GM23338 (cell line): ENCODE measurements at regions not wholly inside any gene's neighbourhood (a gene's known extent, or its start where the extent isn't known, plus 50 kb on each side); places are given as distances from the start of the nearest gene placed in this dataset.

Source experiments
- ATAC-seq: fragments of 200-7000 bp; cut with Tn5 transposase; 3 replicates; pipeline ENCODE4 v1.9.1; 2020
- DNase-seq: peaks from one replicate; pipeline ENCODE4 v3.0.0-alpha.2; 2015; ENCODE audit warnings: low spot score
- H2AFZ ChIP-seq: fragments of 200-600 bp; sonication (generic); 2 replicates; pipeline ENCODE4 v1.8.0; 2016; ENCODE audit warnings: antibody characterized with exemption, mild to moderate bottlenecking, moderate library complexity
- H3F3A ChIP-seq: fragments of 200-600 bp; sonication (generic); replicated peaks from 2 replicates; pipeline ENCODE4 v1.8.0; 2017; ENCODE audit warnings: antibody characterized with exemption, mixed run types, low read depth
- H3K27ac ChIP-seq: fragments of 200-600 bp; sonication (generic); 2 replicates; pipeline ENCODE4 v1.6.1; 2016; ENCODE audit warnings: low read depth
- H3K27me3 ChIP-seq: fragments of 200-600 bp; sonication (generic); 2 replicates; pipeline ENCODE4 v1.8.0; 2016; ENCODE audit warnings: mild to moderate bottlenecking, mixed run types, moderate library complexity; ENCODE audit not compliant: insufficient read depth
- H3K36me3 ChIP-seq: fragments of 200-600 bp; sonication (generic); 2 replicates; pipeline ENCODE4 v1.8.0; 2016; ENCODE audit warnings: mild to moderate bottlenecking; ENCODE audit not compliant: insufficient read depth
- H3K4me1 ChIP-seq: fragments of 200-600 bp; sonication (generic); 2 replicates; pipeline ENCODE4 v1.8.0; 2016; ENCODE audit warnings: mild to moderate bottlenecking, moderate library complexity; ENCODE audit not compliant: insufficient read depth
- H3K4me2 ChIP-seq: fragments of 200-600 bp; sonication (generic); 2 replicates; pipeline ENCODE4 v1.7.1; 2017; ENCODE audit warnings: mixed run types
- H3K4me3 ChIP-seq: fragments of 200-600 bp; sonication (generic); 2 replicates; pipeline ENCODE4 v1.6.1; 2016; ENCODE audit warnings: mixed run types
- H3K79me2 ChIP-seq: fragments of 200-600 bp; sonication (generic); replicated peaks from 2 replicates; pipeline ENCODE4 v1.8.0; 2017; ENCODE audit warnings: mild to moderate bottlenecking; ENCODE audit not compliant: insufficient read depth
- H3K9me2 ChIP-seq: fragments of 200-600 bp; sonication (generic); 2 replicates; pipeline ENCODE4 v1.8.0; 2017; ENCODE audit not compliant: insufficient read depth
- H4K20me1 ChIP-seq: fragments of 200-600 bp; sonication (generic); replicated peaks from 2 replicates; pipeline ENCODE4 v1.8.0; 2017; ENCODE audit warnings: mild to moderate bottlenecking; ENCODE audit not compliant: insufficient read depth
- H3K27ac Mint-ChIP-seq: 2 replicates; pipeline ENCODE4 v1.8.0; 2020; ENCODE audit warnings: inconsistent platforms, mild to moderate bottlenecking, moderate library complexity, mixed read lengths
- H3K27me3 Mint-ChIP-seq: 3 replicates; pipeline ENCODE4 v1.8.0; 2022; ENCODE audit warnings: low read depth, mild to moderate bottlenecking, moderate library complexity, mixed read lengths, inconsistent platforms; ENCODE audit not compliant: insufficient read depth, poor library complexity
- H3K36me3 Mint-ChIP-seq: 3 replicates; pipeline ENCODE4 v1.8.0; 2021; ENCODE audit warnings: low read depth, mild to moderate bottlenecking, inconsistent platforms, moderate library complexity, mixed read lengths
- H3K4me1 Mint-ChIP-seq: 3 replicates; pipeline ENCODE4 v1.8.0; 2020; ENCODE audit warnings: mild to moderate bottlenecking, inconsistent platforms, mixed read lengths
- H3K4me3 Mint-ChIP-seq: 3 replicates; pipeline ENCODE4 v1.8.0; 2021; ENCODE audit warnings: moderate library complexity, mild to moderate bottlenecking, inconsistent platforms, mixed read lengths
- H3K9me3 Mint-ChIP-seq: 3 replicates; pipeline ENCODE4 v1.8.0; 2020; ENCODE audit warnings: moderate library complexity, mild to moderate bottlenecking, inconsistent platforms, mixed read lengths
- CREB1 ChIP-seq: fragments of 250-450 bp; sonication (Bioruptor Pico); IDR thresholded peaks from 2 replicates; pipeline ENCODE4 v1.5.0; 2020; ENCODE audit warnings: low read depth, mild to moderate bottlenecking, moderate library complexity
- ETS1 ChIP-seq: IDR thresholded peaks from 2 replicates; pipeline ENCODE4 v1.6.1; 2016; ENCODE audit warnings: antibody characterized with exemption
- JUNB ChIP-seq: IDR thresholded peaks from one replicate; pipeline ENCODE4 v1.6.1; 2016; ENCODE audit warnings: antibody characterized with exemption; ENCODE audit not compliant: unreplicated experiment
- NANOG ChIP-seq: IDR thresholded peaks from 2 replicates; pipeline ENCODE4 v1.6.1; 2016; ENCODE audit warnings: antibody characterized with exemption, borderline replicate concordance
- POLR2AphosphoS5 ChIP-seq: IDR thresholded peaks from 2 replicates; pipeline ENCODE4 v1.6.1; 2016; ENCODE audit warnings: antibody characterized with exemption, low read depth
- REST ChIP-seq: IDR thresholded peaks from one replicate; pipeline ENCODE4 v1.6.1; 2018; ENCODE audit warnings: antibody characterized with exemption; ENCODE audit not compliant: unreplicated experiment
- ZNF114 ChIP-seq: fragments of 250-450 bp; sonication (Bioruptor Pico); IDR thresholded peaks from 2 replicates; pipeline ENCODE4 v1.5.0; 2020; ENCODE audit warnings: mild to moderate bottlenecking, moderate library complexity
- ZNF462 ChIP-seq: fragments of 250-450 bp; sonication (Bioruptor Pico); IDR thresholded peaks from 2 replicates; pipeline ENCODE4 v1.5.0; 2020; ENCODE audit warnings: mild to moderate bottlenecking, moderate library complexity
- TF ChIP-seq, protein P1 (sequence below), 2 experiments: fragments of 200-600 bp in 1 of 2; sonication (generic) in 1 of 2; conservative IDR thresholded peaks; 2 replicates each; pipeline versions ENCODE4 v1.5.1 to v1.6.1; 2016 to 2017; ENCODE audit warnings: antibody characterized with exemption in 2 of 2, low read depth in 2 of 2, mild to moderate bottlenecking in 2 of 2, moderate library complexity in 1 of 2

GRCh38 chr17:33434841-33435240, 141.7 kb upstream of the ASIC2 start:
- no peak for ATAC-seq
- no peaks in the 10 kb centered on the region for H3K4me1 ChIP-seq

More at GRCh38 chr17:33434841-33435240, 141.7 kb upstream of the ASIC2 start:
- H3K4me1 Mint-ChIP-seq = no peaks in the 10 kb centered on the region
- no peaks in the 10 kb centered on the region for H3F3A ChIP-seq
- no peaks in the 10 kb centered on the region for H3K36me3 Mint-ChIP-seq
- H3K36me3 ChIP-seq = no peaks in the 10 kb centered on the region
- peaks cover 4% of the 10 kb centered on the region for H3K27me3 Mint-ChIP-seq
- H3K27ac Mint-ChIP-seq = no peak overlapping the region
- no peak overlapping the region for H3K4me2 ChIP-seq
- no peaks in the 10 kb centered on the region; the same call in 2 of the 3 replicates for H3K9me3 Mint-ChIP-seq
- H3K4me3 Mint-ChIP-seq = no peak overlapping the region
- no peak overlapping the region for H2AFZ ChIP-seq
- H3K27ac ChIP-seq = no peak overlapping the region
- no peaks in the 10 kb centered on the region for H3K79me2 ChIP-seq
- TF ChIP-seq ZNF462 (CRISPR knock-in tag) (no peak), JUNB (no peak), CREB1 (no peak), NANOG (no peak), REST (no peak), POLR2AphosphoS5 (no peak), ETS1 (no peak), ZNF114 (CRISPR knock-in tag) (no peak)
- TF ChIP-seq, protein P1, sequence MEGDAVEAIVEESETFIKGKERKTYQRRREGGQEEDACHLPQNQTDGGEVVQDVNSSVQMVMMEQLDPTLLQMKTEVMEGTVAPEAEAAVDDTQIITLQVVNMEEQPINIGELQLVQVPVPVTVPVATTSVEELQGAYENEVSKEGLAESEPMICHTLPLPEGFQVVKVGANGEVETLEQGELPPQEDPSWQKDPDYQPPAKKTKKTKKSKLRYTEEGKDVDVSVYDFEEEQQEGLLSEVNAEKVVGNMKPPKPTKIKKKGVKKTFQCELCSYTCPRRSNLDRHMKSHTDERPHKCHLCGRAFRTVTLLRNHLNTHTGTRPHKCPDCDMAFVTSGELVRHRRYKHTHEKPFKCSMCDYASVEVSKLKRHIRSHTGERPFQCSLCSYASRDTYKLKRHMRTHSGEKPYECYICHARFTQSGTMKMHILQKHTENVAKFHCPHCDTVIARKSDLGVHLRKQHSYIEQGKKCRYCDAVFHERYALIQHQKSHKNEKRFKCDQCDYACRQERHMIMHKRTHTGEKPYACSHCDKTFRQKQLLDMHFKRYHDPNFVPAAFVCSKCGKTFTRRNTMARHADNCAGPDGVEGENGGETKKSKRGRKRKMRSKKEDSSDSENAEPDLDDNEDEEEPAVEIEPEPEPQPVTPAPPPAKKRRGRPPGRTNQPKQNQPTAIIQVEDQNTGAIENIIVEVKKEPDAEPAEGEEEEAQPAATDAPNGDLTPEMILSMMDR (conservative IDR thresholded peaks at IDR 0.05; ENCODE audit: low read depth in 2 of 2) = no peak
- no peaks in the 10 kb centered on the region for H4K20me1 ChIP-seq
- H3K9me2 ChIP-seq = peaks cover 7% of the 10 kb centered on the region
- H3K27me3 ChIP-seq = no peaks in the 10 kb centered on the region
- no peak overlapping the region for H3K4me3 ChIP-seq
- DNase-seq = no peak
